Endothelial cell (in vitro differentiated cells): ENCODE measurements at regions not wholly inside any gene's neighbourhood (a gene's known extent, or its start where the extent isn't known, plus 50 kb on each side); places are given as distances from the start of the nearest gene placed in this dataset.
A peak's percentile ranks its signal among the peaks of the same experiment; 100 is the strongest.

ENCODE experiments used
- DNase-seq: peaks from one replicate; pipeline ENCODE4 v3.0.0; 2021; ENCODE audit warnings: low spot score
- H3K27ac Mint-ChIP-seq: one replicate; pipeline ENCODE4 v1.8.0; 2021; ENCODE audit warnings: mixed read lengths, inconsistent platforms; ENCODE audit not compliant: unreplicated experiment
- H3K27me3 Mint-ChIP-seq: one replicate; pipeline ENCODE4 v1.8.0; 2021; ENCODE audit warnings: mild to moderate bottlenecking, moderate library complexity, mixed read lengths, inconsistent platforms; ENCODE audit not compliant: unreplicated experiment
- H3K36me3 Mint-ChIP-seq: one replicate; pipeline ENCODE4 v1.8.0; 2021; ENCODE audit warnings: mild to moderate bottlenecking, low read depth, mixed read lengths, inconsistent platforms; ENCODE audit not compliant: unreplicated experiment
- H3K4me1 Mint-ChIP-seq: one replicate; pipeline ENCODE4 v1.8.0; 2021; ENCODE audit warnings: mild to moderate bottlenecking, mixed read lengths, inconsistent platforms; ENCODE audit not compliant: unreplicated experiment
- H3K4me3 Mint-ChIP-seq: one replicate; pipeline ENCODE4 v1.8.0; 2021; ENCODE audit warnings: mild to moderate bottlenecking, mixed read lengths, inconsistent platforms; ENCODE audit not compliant: unreplicated experiment
- H3K9me3 Mint-ChIP-seq: one replicate; pipeline ENCODE4 v1.8.0; 2021; ENCODE audit warnings: mixed read lengths, inconsistent platforms; ENCODE audit not compliant: unreplicated experiment
- TF ChIP-seq, protein P1 (sequence below): fragments of 200-600 bp; sonication (generic); IDR thresholded peaks from one replicate; pipeline ENCODE4 v1.5.0; 2021; ENCODE audit warnings: antibody characterized with exemption; ENCODE audit not compliant: unreplicated experiment

DNA sequence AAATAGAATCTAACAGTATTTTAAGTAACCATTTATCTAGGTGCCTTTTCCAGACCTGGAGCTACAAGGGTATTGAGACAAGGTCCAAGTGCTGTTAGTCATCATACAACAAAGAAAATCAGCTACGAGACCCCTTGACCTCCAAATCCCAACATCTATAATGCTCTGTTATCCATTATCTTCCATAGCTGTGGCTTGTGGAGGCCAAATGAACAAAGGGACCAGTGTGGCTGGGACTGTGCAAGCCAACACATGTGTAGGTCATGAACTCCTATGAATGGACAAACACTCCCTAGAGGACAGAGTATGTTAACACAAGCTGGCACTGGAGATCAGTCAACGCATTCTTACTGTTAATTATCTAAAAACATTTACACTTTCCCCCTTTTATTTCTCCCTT lies 374.5 kb downstream of the EMP1 start:
- Mint-ChIP-seq H3K4me1 (no peaks in the 10 kb centered on the region), H3K4me3 (no peak overlapping the region), H3K36me3 (no peaks in the 10 kb centered on the region), H3K27ac (no peak overlapping the region), H3K9me3 (no peaks in the 10 kb centered on the region), H3K27me3 (peaks cover 3% of the 10 kb centered on the region)
- DNase-seq = no peak
- TF ChIP-seq, protein P1, sequence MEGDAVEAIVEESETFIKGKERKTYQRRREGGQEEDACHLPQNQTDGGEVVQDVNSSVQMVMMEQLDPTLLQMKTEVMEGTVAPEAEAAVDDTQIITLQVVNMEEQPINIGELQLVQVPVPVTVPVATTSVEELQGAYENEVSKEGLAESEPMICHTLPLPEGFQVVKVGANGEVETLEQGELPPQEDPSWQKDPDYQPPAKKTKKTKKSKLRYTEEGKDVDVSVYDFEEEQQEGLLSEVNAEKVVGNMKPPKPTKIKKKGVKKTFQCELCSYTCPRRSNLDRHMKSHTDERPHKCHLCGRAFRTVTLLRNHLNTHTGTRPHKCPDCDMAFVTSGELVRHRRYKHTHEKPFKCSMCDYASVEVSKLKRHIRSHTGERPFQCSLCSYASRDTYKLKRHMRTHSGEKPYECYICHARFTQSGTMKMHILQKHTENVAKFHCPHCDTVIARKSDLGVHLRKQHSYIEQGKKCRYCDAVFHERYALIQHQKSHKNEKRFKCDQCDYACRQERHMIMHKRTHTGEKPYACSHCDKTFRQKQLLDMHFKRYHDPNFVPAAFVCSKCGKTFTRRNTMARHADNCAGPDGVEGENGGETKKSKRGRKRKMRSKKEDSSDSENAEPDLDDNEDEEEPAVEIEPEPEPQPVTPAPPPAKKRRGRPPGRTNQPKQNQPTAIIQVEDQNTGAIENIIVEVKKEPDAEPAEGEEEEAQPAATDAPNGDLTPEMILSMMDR = no peak

DNA sequence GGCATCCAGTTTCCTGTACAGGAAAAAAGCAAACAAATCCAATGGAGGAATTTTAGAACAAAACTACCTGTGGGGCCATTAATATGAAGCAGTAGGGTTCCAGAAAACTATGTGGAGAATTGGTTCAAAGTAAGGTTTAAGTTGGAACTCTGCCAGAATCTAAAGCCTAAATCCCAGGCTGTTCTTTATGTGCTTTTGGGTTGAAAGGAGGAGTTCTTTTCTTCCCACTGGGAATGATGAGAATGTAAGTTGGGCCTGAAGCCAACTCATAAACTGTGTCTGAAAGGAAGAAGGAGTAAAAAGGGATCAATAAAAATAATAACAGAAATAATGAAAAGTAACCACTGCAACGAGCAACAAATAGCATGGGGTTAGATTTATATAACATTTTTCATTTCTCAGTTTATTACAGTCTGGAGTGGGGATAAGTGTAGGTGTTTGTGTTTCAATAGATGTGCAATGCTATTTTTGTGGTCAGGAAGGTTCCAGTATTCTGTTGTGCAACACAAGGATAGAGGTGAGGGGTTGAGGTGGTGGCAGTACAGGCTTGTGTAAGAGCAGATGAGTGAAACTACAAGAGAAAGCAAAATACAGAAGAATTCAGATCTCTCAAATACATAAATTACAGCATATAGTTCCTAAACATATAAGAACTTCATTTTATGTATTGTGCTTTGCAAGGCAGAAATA lies 373.6 kb downstream of the EMP1 start:
- no peak overlapping the region for H3K4me3 Mint-ChIP-seq
- TF ChIP-seq, protein P1 = no peak
- peaks cover 3% of the 10 kb centered on the region for H3K27me3 Mint-ChIP-seq
- H3K9me3 Mint-ChIP-seq = no peaks in the 10 kb centered on the region
- H3K36me3 Mint-ChIP-seq = no peaks in the 10 kb centered on the region
- H3K27ac Mint-ChIP-seq = no peak overlapping the region
- DNase-seq = no peak
- no peaks in the 10 kb centered on the region for H3K4me1 Mint-ChIP-seq

DNA sequence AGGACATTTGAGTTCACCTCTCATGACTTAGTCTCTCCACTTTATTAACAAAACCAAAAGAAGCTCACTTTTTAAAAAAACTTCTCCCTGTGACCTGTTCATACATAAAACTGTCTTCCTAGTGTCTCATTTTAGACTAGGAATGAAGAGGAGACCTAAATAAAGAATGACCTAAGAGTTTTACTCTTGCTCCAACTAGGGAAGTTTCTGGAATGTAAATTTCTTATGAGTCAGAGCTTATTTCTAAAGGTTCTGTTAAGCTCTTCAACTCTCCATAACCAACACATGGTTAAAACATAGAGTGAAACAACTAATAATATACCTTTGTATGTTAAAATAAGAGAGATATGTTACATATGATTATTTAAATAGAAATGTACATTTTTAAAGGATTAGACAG lies 369.8 kb downstream of the EMP1 start:
- H3K27me3 Mint-ChIP-seq = peaks cover 4% of the 10 kb centered on the region
- no peaks in the 10 kb centered on the region for H3K9me3 Mint-ChIP-seq
- no peaks in the 10 kb centered on the region for H3K4me1 Mint-ChIP-seq
- H3K4me3 Mint-ChIP-seq = no peak overlapping the region
- no peak for DNase-seq
- H3K27ac Mint-ChIP-seq = no peak overlapping the region
- H3K36me3 Mint-ChIP-seq = no peaks in the 10 kb centered on the region
- TF ChIP-seq, protein P1 = no peak

DNA sequence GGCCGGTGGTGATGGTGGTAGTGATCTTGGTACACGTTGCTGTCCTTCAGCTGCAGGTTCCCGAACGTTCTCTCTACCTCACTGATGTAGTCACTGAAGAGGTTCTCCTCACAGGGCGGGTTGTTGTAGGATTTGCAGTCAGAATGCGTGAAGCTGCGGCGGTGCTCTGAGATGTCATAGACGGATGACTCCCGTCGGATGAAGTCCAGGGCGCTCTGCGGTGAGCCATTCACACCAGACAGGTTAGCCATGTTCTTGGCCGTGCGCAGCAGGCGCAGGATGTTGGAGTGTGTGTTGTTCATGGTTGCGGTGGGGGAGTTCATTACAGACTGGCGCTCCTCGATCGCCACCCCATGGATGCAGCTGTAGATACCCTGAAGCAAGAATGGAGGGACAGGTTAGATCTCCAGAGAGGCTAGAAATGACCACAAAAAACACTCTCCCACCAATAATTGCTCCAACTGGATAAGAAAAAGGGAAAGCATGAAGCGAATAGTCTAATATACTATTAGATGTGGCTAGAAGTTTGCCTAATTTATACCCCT lies 367.8 kb downstream of the EMP1 start:
- Mint-ChIP-seq H3K27ac (no peak overlapping the region), H3K27me3 (peaks cover 4% of the 10 kb centered on the region), H3K4me3 (no peak overlapping the region), H3K9me3 (no peaks in the 10 kb centered on the region), H3K4me1 (no peaks in the 10 kb centered on the region), H3K36me3 (no peaks in the 10 kb centered on the region)
- TF ChIP-seq, protein P1 = no peak
- DNase-seq = no peak

DNA sequence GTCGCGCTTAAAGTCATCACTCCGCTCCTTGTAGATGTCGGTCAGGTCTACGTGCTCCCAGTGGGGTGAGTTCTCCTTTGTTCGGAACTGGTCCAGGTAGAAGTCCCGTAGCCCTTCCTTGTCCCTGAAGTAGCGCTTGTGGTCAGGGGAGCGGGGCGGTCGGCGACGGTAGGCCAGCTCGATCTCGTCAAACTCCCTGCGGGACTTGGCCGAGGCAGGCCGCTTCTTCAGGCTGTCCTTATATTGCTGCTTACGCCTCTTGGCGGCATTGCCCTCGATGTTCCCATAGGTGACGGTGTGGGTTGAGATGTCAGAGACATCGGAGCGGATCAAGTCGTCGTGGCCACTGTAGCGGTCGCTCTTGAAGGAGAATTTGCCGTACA lies 367.2 kb downstream of the EMP1 start:
- Mint-ChIP-seq H3K4me3 (peak overlapping the region; percentile 37), H3K27me3 (peaks cover 4% of the 10 kb centered on the region), H3K27ac (no peak overlapping the region), H3K4me1 (no peaks in the 10 kb centered on the region), H3K9me3 (no peaks in the 10 kb centered on the region), H3K36me3 (no peaks in the 10 kb centered on the region)
- DNase-seq = no peak
- TF ChIP-seq, protein P1 = no peak
